GM18868 (cell line): ENCODE measurements at regions not wholly inside any gene's neighbourhood (a gene's known extent, or its start where the extent isn't known, plus 50 kb on each side); places are given as distances from the start of the nearest gene placed in this dataset.

ENCODE experiments used
- ATAC-seq: cut with Tn5 transposase; IDR thresholded peaks from one replicate; pipeline ENCODE4 v1.9.1; 2021; ENCODE audit warnings: mild to moderate bottlenecking, moderate library complexity; ENCODE audit not compliant: unreplicated experiment

- ATAC-seq = no peak
Observed at GRCh38 chr2:219946529-219946928, 319.1 kb downstream of the SLC4A3 start.

- ATAC-seq = no peak
Observed at GRCh38 chr2:219947575-219947974, 320.1 kb downstream of the SLC4A3 start.

- no peak for ATAC-seq
Observed at GRCh38 chr2:219949053-219949452, 321.6 kb downstream of the SLC4A3 start.

DNA sequence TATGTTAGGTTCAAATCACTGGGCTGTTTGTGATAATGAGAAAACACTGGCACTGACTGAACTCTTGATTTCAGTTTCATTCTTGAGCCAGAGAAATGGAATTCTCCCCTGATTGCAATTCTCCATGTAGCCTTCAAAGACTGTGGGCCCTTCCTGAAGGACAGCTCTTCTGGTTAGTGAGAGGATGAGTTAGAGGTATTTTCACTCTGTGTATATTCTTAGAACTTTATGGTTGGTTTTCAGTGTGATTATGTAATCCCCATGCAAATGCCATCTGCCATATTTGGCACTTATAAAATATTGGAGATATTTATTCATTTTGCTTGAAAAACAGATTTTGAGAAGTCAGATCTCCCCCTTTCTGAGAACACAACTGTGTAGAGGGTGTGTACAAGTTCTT lies 323.7 kb downstream of the SLC4A3 start:
- no peak for ATAC-seq

DNA sequence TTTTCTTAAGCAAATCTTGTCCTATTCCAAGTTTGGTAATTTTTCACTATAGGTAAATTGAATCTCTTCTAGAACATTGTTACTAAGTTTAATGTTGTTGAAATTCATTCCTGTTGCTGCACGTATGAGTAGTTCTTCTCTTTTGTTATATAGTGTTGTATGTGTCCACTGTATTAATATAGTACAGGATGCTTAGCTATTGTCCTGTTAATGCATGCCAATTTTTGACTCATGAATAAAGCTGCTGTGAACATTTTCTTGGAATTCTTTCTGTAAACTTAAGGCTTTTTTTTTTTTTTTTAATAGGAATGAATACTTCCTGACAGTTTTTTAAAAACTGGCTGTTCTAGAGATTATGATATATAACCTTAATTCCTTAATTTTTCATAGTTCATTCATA lies 326.9 kb downstream of the SLC4A3 start:
- ATAC-seq = no peak

DNA sequence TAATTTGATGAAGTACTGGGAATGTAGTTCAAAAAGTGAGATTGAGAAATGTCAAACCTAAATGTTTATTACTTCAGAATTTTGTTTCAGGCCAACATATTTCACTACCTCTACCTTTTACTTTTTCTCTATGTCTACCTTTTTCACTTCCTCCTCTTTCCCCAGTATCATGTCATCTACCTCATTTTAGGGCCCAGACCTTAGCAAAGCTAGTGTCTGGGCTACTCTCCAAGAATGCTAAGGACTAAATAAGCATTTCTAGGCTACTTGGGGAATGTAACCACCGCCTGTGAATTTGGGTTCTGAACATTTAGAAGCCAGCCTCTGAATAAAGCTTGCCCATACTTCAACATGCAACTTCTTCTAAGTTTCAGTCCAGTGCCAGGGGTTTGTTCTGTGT lies 330.4 kb downstream of the SLC4A3 start:
- ATAC-seq = no peak

GRCh38 chr2:219958941-219959340 lies 331.5 kb downstream of the SLC4A3 start:
- ATAC-seq = no peak

DNA sequence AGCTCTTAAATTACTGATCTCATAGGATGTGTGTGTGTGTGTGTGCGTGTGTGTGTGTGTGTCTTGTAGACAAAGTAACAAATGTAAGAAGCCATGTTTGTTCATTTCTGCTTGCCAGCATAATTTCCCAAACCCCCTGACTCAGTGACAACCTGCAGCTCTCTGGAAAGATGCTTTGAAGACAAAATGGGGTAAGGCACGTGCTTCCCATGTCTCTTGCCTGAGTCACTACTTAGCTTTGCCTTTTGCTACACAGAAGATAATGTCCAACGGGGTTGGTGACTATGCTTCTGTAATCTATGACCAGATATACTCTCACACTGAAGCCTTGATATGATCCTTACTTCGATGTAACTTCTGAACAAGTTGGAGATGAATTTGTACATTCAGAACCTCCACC lies 332.0 kb downstream of the SLC4A3 start:
- ATAC-seq = no peak

DNA sequence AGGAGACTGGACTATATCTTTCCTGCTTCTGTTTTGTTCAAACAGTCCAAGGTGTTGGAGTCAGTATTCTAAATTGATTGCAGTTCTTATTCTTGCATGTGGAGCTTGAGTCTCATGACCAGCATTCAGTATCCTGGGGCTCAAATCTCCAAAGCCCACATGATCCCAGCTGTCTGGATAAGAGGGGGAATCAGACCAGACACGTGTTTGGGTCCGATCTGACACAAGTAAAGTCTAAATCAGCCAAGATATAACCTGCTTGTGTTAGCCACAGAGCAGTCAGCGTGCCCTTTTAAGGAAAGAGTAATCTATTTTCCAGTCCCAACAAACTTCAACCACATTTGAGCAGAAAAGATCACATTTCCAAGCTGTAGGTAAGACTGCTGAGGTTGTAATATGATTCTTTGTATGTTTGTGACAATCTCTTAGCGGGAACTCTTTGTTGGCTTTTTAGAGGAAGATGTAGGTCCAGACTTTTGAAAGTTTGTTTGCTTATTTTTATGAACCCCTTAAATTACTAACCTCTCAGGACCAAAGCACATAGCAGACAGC lies 334.6 kb downstream of the SLC4A3 start:
- ATAC-seq = no peak

DNA sequence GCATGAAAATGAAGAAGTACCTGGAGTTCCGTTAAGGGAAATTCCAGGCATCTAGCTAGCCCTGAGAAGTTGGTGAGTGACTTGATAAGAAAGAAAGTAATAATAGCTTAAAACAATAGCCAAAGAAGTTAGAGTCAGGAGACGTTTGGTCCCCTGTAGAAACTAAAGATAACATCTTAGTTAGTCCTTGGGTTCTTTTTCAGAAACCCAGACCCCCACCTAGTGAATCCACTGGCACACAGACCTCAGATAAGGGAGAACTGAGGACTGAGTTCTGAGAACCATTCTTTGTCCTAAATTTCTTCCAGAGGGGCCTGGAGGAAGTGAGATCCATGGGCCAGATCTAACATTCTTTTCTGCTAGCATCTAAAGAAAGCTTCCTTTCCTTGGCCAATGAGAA lies 335.4 kb downstream of the SLC4A3 start:
- no peak for ATAC-seq

- no peak for ATAC-seq
Observed at GRCh38 chr2:219965287-219966194, 338.1 kb downstream of the SLC4A3 start.

GRCh38 chr2:219967247-219968245 lies 340.1 kb downstream of the SLC4A3 start:
- ATAC-seq = no peak

DNA sequence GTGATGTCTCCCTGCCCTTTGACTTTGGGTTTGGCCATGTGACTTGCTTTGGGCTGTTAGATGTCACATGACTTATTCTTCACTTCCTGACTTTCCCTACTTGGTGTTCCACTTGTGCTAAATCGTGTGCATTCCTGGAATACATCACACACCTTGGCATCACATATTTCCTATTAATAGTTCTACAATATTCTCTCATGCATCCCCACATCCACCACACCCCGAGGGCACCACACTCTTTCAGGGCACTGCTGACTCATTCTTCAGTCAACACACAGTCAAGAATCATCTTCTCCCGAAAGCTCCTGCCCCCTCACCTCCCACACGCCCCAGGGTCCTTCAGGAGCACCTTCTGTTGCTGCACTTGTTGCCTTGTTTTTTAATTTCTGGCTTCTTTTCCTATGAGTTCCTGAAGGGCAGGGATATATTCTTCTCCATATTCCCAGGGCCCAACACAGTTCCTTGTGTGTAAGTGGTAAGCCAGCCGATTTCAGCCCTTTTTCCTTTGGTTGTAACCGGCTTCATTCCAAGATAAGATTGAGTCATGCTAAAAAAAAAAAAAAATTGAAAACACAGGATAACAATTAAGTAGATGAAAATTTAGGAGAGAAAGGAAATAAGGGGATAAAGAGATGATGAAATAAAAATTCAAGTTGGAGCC lies 341.4 kb downstream of the SLC4A3 start:
- no peak for ATAC-seq

DNA sequence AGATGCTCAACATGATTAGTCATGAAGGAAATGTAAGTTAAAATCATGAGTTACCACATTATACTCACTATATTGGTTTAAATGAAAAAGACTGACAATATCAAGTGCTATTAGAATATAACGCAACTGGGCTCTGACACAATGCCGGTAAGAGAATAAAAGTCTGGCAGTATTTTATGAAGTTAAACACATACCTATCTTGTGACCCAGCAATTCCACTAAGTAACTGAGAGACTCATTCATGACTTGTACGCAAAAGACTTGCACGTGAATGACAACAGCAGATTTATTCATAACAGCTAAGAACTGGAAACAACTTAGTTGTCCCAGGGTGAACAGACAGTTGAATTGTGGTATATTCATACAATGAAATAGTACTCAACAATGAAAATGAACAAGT lies 342.1 kb downstream of the SLC4A3 start:
- no peak for ATAC-seq

- no peak for ATAC-seq
Observed at GRCh38 chr2:219973136-219973535, 345.7 kb downstream of the SLC4A3 start.

- ATAC-seq = no peak
Observed at GRCh38 chr2:219976871-219977270, 349.4 kb downstream of the SLC4A3 start.

GRCh38 chr2:219980638-219981037 lies 353.2 kb downstream of the SLC4A3 start:
- no peak for ATAC-seq

GRCh38 chr2:219983836-219984235 lies 356.4 kb downstream of the SLC4A3 start:
- no peak for ATAC-seq

DNA sequence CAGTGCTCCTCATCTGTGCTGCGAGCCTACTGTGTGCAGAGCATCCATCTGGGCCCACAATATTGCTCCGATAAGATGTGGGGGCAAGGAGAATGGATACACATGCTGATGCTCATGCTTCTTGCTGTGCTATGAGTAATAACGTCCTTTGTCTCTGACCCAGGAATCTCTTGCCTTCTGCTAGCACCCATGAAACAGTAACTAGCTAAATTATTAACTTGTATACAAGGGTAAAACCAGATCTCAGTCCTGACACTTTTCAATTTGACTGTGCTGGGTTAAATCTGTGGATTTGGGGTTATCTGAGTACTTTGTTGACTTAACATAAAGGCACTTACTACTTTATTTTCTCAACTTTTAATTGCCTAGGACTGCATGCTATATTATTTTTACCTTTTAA lies 357.6 kb downstream of the SLC4A3 start:
- ATAC-seq = no peak

GRCh38 chr2:219987830-219988229 lies 360.4 kb downstream of the SLC4A3 start:
- ATAC-seq = no peak

- no peak for ATAC-seq
Observed at GRCh38 chr2:219989744-219990143, 362.3 kb downstream of the SLC4A3 start.
